DMS79 (cell line): ENCODE measurements at regions not wholly inside any gene's neighbourhood (a gene's known extent, or its start where the extent isn't known, plus 50 kb on each side); places are given as distances from the start of the nearest gene placed in this dataset.
"Not testable (repeated sequence)": the region's sequence is repeated elsewhere in the genome, so short reads cannot be mapped to it uniquely, and the experiment has no call there.

Source experiments
- DNase-seq: peaks from one replicate; lab custom pipeline; 2025; lab: John Stamatoyannopoulos, UW

DNA sequence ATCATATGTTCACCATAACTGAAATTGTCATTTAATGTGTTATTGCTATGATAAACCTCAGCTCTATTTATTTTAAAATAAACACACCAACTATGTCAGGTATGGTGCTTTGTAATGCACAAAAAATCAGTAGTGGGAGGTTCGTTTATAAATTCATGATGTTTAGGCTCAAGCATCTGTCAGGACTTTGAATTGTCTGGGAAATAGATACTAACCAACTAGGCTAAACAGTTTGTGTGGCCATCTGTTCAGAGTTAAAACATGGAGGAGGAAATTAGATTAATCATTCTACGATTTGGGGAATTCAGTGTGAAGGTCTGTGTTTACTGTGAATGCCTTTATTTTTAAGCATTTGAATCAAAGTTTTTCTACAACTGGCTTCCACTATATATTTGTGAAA, 212.6 kb upstream of the FZD8 start:
- DNase-seq, result no peak

DNA sequence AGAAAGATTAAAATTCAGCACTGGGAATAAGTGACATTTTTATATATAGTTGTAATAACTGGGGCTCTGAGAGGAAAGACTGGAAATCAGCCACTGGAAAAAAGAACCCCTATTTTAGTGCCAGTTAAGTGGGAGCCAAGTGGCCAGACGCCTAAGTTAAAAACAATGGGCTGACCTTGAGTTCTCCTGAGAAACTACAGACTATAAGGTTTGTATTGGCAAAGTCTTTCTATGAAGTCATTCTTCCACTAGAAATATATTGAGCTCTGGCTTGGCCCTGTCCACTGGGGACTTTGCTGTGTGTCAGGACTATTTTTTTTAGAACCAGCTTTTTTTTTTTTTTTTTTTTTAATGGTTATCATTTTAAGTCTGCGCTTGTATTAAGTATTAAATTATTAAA, 210.6 kb upstream of the FZD8 start:
- DNase-seq, result no peak

GRCh38 chr10:35848412-35848811, 206.3 kb upstream of the FZD8 start:
- no peak for DNase-seq

- DNase-seq, result no peak
Measured at GRCh38 chr10:35844686-35845085, 202.6 kb upstream of the FZD8 start.

GRCh38 chr10:35843524-35844181, 201.6 kb upstream of the FZD8 start:
- DNase-seq, result no peak

DNA sequence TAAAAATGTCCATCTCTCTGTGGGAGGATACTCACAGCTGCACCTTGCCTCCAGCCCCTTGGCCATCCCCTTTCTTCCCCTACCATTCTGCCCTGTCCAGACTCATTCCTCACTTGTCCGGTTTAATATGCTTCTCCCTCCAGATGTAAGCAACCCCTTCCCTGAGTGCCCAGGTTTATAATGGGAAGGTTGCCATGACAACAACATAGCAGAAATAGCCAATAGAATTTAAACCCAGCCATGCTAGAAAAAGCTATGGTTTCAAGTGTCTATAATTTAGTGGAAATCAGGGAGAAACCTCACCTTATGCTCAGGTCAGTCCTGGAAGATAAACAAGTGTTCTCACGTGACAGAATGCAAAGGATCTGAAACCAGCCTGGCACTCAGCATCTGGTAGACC, 196.0 kb upstream of the FZD8 start:
- no peak for DNase-seq

DNA sequence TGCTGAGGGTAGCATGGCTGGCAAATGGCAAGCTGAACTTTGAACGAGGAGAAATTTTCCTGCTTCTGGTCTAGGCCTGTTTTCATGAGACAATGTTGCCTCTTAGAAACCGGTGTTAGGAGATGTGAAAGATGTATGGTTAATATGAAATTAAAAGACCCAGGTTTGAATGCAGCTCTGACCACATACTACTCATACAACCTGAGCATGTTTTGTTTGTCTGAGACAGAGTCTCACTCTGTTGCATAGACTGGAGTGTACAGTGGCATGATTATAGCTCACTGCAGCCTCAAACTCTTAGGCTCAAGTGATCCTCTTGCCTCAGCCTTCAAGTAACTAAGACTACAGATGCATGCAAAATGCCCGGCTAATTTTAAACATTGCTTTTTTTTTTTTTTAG, 193.4 kb upstream of the FZD8 start:
- no peak for DNase-seq

- DNase-seq, result no peak
Measured at GRCh38 chr10:35834877-35835494, 192.9 kb upstream of the FZD8 start.

GRCh38 chr10:35827783-35828182, 185.7 kb upstream of the FZD8 start:
- no peak for DNase-seq

DNA sequence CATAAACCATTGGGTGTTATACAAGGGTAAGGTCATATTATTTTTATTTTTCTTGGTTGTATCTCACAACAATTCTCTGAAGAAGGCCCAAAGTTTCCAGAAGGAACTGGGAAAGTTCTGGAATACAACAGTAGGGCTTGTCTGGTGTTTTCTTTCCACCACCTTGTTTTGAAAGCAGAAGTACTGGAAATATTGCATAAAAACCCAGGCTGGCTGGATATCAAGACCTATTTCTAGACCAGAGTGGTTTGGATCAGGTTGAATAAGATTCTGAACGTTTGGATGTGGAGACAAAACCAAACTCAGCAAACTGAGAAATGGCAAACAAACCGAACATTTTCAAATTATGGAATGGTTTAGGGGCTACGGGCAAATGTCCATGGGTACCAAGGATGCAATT, 182.6 kb upstream of the FZD8 start:
- no peak for DNase-seq

DNA sequence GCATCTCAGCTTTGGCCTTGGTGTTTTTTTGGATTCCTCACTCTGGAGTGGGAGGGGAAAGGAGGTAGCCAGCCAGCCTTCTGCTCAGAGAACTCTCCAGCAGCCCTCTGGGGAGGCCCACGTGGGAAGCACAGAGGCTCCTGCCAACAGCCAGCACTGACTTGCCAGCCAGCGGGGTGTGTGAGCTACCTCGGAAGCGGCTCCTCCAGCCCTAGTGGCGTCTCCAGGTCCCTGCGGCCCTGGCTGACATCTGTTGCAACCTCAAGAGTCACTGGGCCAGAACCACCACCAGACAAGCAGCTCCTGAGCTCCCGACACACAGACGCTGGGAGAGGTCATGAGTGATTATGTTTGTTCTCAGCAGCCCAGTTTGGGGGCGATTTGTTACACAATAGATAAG, 180.2 kb upstream of the FZD8 start:
- peak; percentile 21 for DNase-seq

DNA sequence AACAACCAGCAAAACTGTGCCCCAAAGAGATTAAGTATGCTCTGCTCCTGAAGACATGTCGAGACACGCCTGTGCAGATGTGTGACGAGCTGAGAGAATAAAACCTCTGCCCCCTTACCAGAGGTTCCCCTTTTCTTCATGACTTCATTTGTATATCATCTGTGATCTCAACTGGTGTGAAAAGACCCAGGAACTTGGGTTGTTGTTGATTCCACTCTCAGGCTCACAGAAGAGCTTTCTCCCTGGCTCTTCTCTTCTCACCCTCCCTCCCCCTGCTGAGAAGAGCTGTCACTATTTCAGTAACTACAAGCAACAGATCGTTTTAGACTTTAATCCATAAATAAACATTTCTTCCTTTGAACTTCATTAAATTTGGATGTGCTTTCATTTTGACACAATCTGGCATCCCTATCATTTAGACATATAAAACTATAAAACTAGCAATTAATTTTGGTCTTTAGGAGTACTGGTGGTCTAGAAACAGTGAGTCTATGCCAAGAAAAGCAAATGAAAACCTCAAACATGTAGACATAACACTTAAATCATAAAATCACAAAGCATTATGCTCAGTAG, 179.3 kb upstream of the FZD8 start:
- no peak for DNase-seq

- DNase-seq, result no peak
Measured at GRCh38 chr10:35819736-35820135, 177.6 kb upstream of the FZD8 start.

DNA sequence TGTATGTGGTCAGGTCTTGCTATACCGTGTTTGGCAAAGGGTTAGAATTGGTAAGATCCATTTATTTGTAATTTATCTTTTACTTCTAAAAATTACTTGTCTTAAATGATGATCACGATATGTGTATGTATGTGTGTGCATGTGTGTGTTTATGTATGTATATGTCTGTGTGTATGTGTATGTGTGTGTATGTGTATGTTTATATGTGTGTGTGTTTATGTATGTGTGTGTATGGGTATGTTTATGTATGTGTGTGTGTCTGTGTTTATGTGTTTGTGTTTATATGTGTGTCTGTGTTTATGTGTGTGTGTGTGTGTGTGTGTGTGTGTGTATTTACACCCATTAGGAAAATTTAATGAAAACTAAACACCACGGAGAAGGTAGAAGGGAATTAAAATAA, 176.9 kb upstream of the FZD8 start:
- no peak for DNase-seq

DNA sequence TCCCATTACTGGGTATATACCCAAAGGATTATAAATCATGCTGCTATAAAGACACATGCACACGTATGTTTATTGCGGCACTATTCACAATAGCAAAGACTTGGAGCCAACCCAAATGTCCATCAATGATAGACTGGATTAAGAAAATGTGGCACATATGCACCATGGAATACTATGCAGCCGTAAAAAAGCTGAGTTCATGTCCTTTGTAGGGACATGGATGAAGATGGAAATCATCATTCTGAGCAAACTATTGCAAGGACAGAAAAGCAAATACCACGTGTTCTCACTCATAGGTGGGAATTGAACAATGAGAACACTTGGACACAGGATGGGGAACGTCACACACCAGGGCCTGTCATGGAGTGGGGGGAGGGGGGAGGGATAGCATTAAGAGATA, 175.0 kb upstream of the FZD8 start:
- not testable (repeated sequence) for DNase-seq

DNA sequence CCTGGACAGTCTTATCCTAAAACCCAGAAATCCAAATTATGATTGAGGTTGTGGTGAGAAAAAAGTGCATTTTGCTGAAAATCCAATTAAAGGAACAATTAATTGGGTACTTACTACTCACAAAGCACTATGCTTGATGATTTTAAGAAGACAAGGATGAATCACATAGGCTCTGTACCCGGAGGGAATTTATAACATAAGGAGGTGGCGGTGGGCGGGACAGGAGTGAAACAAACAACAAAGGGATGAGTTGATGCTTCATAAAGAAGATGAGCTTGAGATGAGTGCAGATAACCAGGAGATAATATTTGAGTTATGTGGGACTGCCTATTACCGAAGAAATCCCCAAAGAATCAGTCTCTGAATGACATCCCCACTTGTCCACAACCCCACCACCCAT, 171.1 kb upstream of the FZD8 start:
- DNase-seq, result no peak

GRCh38 chr10:35808344-35808743, 166.2 kb upstream of the FZD8 start:
- DNase-seq, result no peak

DNA sequence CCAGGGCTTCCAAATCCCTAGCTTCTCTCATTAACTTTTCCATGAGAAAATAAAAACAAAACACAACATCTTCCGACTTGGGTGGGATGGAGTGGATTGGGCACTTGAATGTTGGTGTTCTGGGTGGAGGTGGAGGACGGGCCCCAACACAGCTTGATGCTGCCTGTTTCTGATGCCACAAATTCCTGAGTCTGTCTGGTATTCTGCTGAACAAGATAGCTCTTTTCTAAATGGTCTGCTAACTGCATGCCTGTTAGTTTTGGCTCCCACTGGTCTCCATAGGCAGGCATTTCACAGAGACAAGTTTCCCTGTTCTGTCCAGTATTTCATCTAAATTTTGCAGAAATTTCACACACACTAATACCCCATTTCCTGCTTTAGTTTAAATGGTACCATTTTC, 160.9 kb upstream of the FZD8 start:
- no peak for DNase-seq

- DNase-seq, result no peak
Measured at GRCh38 chr10:35797187-35797586, 155.1 kb upstream of the FZD8 start.

- no peak for DNase-seq
Measured at GRCh38 chr10:35795131-35795824, 153.2 kb upstream of the FZD8 start.

- no peak for DNase-seq
Measured at GRCh38 chr10:35794703-35795102, 152.6 kb upstream of the FZD8 start.

- no peak for DNase-seq
Measured at GRCh38 chr10:35792291-35792690, 150.2 kb upstream of the FZD8 start.

DNA sequence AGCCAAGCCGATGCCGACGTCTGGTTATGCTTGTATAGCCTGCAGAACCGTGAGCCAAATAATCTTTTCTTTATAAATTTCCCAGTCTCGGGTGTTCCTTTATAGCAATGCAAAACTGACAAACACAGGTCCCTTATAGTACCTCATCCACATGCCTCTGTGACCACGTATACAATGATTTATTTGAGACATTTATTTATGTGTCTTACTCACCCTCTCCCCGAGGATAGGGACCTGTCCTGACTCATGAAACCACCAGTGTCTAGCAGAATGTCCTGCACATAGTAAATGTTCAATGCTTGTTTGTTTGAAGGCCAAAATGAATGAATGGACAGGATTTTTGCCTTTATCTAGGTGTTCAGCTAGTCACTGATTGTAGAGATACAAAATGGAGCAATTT, 147.9 kb upstream of the FZD8 start:
- no peak for DNase-seq
